Naive thymus-derived CD4-positive, alpha-beta T cell (primary cell): ENCODE measurements at regions not wholly inside any gene's neighbourhood (a gene's known extent, or its start where the extent isn't known, plus 50 kb on each side); places are given as distances from the start of the nearest gene placed in this dataset.
A peak's percentile ranks its signal among the peaks of the same experiment; 100 is the strongest.

ENCODE experiments used
- ATAC-seq: fragments of 150-1000 bp; cut with Tn5 transposase; 2 replicates; pipeline ENCODE4 v1.10.0; 2021; ENCODE audit warnings: mild to moderate bottlenecking, moderate library complexity
- CTCF ChIA-PET: fragments of 350-600 bp; sonication (Branson Sonifier 250); formaldehyde crosslinking; loops from one replicate; lab custom pipeline; 2021; ENCODE audit warnings: antibody characterized with exemption; lab: Charles Lee
- POLR2A ChIA-PET: fragments of 350-600 bp; sonication (Branson Sonifier 250); formaldehyde crosslinking; loops from one replicate; lab custom pipeline; 2021; ENCODE audit warnings: antibody characterized with exemption, inconsistent platforms; lab: Charles Lee
- DNase-seq, 9 donors: peaks; one replicate each; pipeline versions ENCODE4 v3.0.0 to v3.0.0-alpha.2; 2020 to 2022; ENCODE audit warnings: mixed read lengths in 1 of 9
- H3K27ac ChIP-seq: one replicate; pipeline ENCODE4 v1.7.0; 2013; ENCODE audit warnings: mild to moderate bottlenecking, low read depth, low read length, moderate library complexity
- H3K27me3 ChIP-seq, 2 donors: one replicate each; pipeline ENCODE4 v1.7.0; 2013; ENCODE audit warnings: low read length in 2 of 2, mild to moderate bottlenecking in 2 of 2, moderate library complexity in 2 of 2; ENCODE audit not compliant: control insufficient read depth in 2 of 2, insufficient read depth in 2 of 2
- H3K36me3 ChIP-seq, 3 experiments: 1 replicate in 2 of 3; 2 replicates in 1 of 3; pipeline ENCODE4 v1.7.0; 2013; ENCODE audit warnings: low read length in 3 of 3, mild to moderate bottlenecking in 3 of 3, moderate library complexity in 1 of 3; ENCODE audit not compliant: insufficient read depth in 3 of 3, control insufficient read depth in 2 of 3
- H3K4me1 ChIP-seq, 2 donors: one replicate each; pipeline ENCODE4 v1.7.0; 2013; ENCODE audit warnings: low read length in 2 of 2, mild to moderate bottlenecking in 2 of 2, moderate library complexity in 1 of 2; ENCODE audit not compliant: control insufficient read depth in 2 of 2, insufficient read depth in 2 of 2
- H3K4me3 ChIP-seq: 2 replicates; pipeline ENCODE4 v1.7.0; 2013; ENCODE audit warnings: mild to moderate bottlenecking, low read length
- H3K9me3 ChIP-seq, 3 experiments: 1 replicate in 2 of 3; 2 replicates in 1 of 3; pipeline ENCODE4 v1.7.0; 2013; ENCODE audit warnings: low read length in 3 of 3; ENCODE audit not compliant: control insufficient read depth in 2 of 3
- H3K27ac Mint-ChIP-seq, 9 donors: one replicate each; pipeline ENCODE4 v1.8.0; 2020 to 2022; ENCODE audit warnings: mixed read lengths in 9 of 9, mild to moderate bottlenecking in 8 of 9, moderate library complexity in 5 of 9, inconsistent platforms in 2 of 9
- H3K27me3 Mint-ChIP-seq, 5 donors: one replicate each; pipeline ENCODE4 v1.8.0; 2021 to 2022; ENCODE audit warnings: mixed read lengths in 5 of 5, mild to moderate bottlenecking in 1 of 5
- H3K36me3 Mint-ChIP-seq, 5 donors: one replicate each; pipeline ENCODE4 v1.8.0; 2020 to 2022; ENCODE audit warnings: mixed read lengths in 5 of 5, mild to moderate bottlenecking in 3 of 5, inconsistent platforms in 1 of 5
- H3K4me1 Mint-ChIP-seq, 7 donors: one replicate each; pipeline ENCODE4 v1.8.0; 2020 to 2022; ENCODE audit warnings: mixed read lengths in 7 of 7, mild to moderate bottlenecking in 3 of 7, inconsistent platforms in 1 of 7
- H3K4me3 Mint-ChIP-seq, 10 donors: one replicate each; pipeline ENCODE4 v1.8.0; 2020 to 2022; ENCODE audit warnings: mild to moderate bottlenecking in 10 of 10, mixed read lengths in 10 of 10, moderate library complexity in 6 of 10, inconsistent platforms in 2 of 10
- H3K9me3 Mint-ChIP-seq, 11 donors: one replicate each; pipeline ENCODE4 v1.8.0; 2020 to 2022; ENCODE audit warnings: mixed read lengths in 11 of 11, mild to moderate bottlenecking in 4 of 11, inconsistent platforms in 1 of 11, moderate library complexity in 1 of 11
- intact Hi-C, 2 donors: fragments of 100-400 bp; cut with micrococcal nuclease; formaldehyde crosslinking; loops; one replicate each; pipeline ENCODE4 v1.15.1; 2023

DNA sequence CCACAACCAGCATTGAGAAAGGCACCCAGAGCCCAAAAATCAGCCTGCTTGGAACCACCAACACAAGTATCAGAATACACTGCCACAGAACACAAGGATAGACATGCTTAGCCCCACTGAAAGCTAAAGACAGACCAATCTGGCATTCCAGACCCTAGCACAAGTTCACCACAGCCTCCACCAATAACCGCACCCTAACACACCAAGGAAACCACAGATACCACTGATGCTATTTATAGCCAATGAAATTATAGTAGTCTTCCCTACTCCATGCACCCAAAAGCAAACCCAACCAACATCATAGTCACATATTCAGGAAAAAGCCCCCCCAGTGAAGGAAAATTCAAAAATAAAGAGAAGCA, 83.9 kb upstream of the STT3B start:
- intact Hi-C loops: loop anchor here (1.0 to 10.0 kb wide), 3 partner anchors 478 to 681 kb away; no protein-coding TSS in a partner anchor
- ATAC-seq (no peak), DNase-seq (no peak)
- H3K27ac ChIP-seq: no peak overlapping the region
- H3K4me3 ChIP-seq: no peak overlapping the region
- no peaks in the 10 kb centered on the region for H3K27me3 ChIP-seq
- H3K36me3 ChIP-seq: no peaks in the 10 kb centered on the region
- Mint-ChIP-seq H3K9me3 (peaks cover 6 to 34% (median 14%) of the 10 kb centered on the region in 11 donors), H3K4me1 (peaks cover 11 to 27% (median 20%) of the 10 kb centered on the region in 7 donors), H3K27ac (peak overlapping the region in 1 of 9 donors; percentile 11), H3K36me3 (peaks cover 0 to 17% (median 4%) of the 10 kb centered on the region in 5 donors), H3K27me3 (peaks cover 0 to 2% (median 0%) of the 10 kb centered on the region in 5 donors), H3K4me3 (peak overlapping the region in 4 of 10 donors; percentile 0 to 42 (median 26))
- ChIA-PET CTCF (no interaction called here), POLR2A (interaction anchor here (0.7 kb wide), 1 partner anchor 84 kb away, joined by 3 read pairs; the partner anchor contains the start of gene STT3B)
- peaks cover 1 to 11% of the 10 kb centered on the region in 2 donors for H3K4me1 ChIP-seq
- H3K9me3 ChIP-seq: peaks cover 0 to 5% (median 0%) of the 10 kb centered on the region in 3 experiments

DNA sequence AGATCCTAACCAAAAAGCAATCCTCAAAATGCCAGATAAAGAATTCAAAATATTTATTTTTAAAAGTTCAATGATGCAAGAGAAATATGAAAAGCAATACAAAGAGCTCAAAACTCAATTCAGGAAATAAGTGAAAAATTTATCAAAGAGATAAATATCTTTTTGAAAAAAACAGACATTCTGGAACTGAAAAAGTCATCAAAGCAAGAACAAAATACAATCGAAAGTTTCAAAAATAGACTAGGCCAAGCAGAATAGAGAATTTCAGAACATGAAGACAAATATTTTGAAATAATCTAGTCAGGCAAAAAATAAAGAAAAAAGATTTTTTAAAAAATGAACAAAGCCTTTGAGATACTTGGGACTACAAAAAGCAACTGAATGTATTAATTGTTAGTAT, 83.4 kb upstream of the STT3B start:
- Mint-ChIP-seq H3K4me3 (peak overlapping the region in 2 of 10 donors; percentile 0 to 31), H3K9me3 (peaks cover 6 to 34% (median 14%) of the 10 kb centered on the region in 11 donors), H3K36me3 (peaks cover 0 to 17% (median 7%) of the 10 kb centered on the region in 5 donors), H3K4me1 (peaks cover 12 to 22% (median 15%) of the 10 kb centered on the region in 7 donors), H3K27me3 (peaks cover 0 to 2% (median 0%) of the 10 kb centered on the region in 5 donors), H3K27ac (no peak overlapping the region)
- ATAC-seq: no peak
- peaks cover 0 to 11% of the 10 kb centered on the region in 2 donors for H3K4me1 ChIP-seq
- intact Hi-C loops: loop anchor here (2.0 to 10.0 kb wide), 2 partner anchors 479 to 675 kb away; no protein-coding TSS in a partner anchor
- ChIA-PET CTCF (no interaction called here), POLR2A (interaction anchor here (0.7 kb wide), 1 partner anchor 84 kb away, joined by 3 read pairs; the partner anchor contains the start of gene STT3B)
- H3K9me3 ChIP-seq: peaks cover 0 to 5% (median 0%) of the 10 kb centered on the region in 3 experiments
- no peak overlapping the region for H3K27ac ChIP-seq
- no peaks in the 10 kb centered on the region for H3K27me3 ChIP-seq
- no peak overlapping the region for H3K4me3 ChIP-seq
- no peak for DNase-seq
- H3K36me3 ChIP-seq: no peaks in the 10 kb centered on the region

DNA sequence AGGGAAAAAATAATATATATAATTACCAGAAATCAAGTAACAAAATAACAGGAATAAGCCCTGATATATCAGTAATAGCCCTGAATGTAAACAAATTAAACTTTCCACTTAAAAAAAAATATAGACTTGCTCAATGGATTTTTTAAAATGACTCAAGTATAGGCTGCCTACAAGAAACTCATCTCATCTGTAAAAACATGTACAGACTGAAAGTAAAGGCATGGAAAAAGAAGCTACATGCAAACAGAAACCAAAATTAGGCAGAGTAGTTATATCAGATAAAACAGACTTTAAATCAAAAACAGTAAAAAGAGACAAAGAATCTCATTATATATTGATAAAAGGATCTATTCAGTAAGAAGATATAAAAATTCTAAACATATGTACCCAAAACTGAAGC, 82.4 kb upstream of the STT3B start:
- ChIA-PET POLR2A (no interaction called here), CTCF (interaction anchor here (0.7 kb wide), 1 partner anchor 128 kb away, joined by 4 read pairs; no protein-coding TSS in a partner anchor)
- no peak for ATAC-seq
- H3K27me3 ChIP-seq: no peaks in the 10 kb centered on the region
- H3K27me3 Mint-ChIP-seq: peaks cover 0 to 2% (median 0%) of the 10 kb centered on the region in 5 donors
- peaks cover 0 to 11% of the 10 kb centered on the region in 2 donors for H3K4me1 ChIP-seq
- peaks cover 10 to 19% (median 13%) of the 10 kb centered on the region in 7 donors for H3K4me1 Mint-ChIP-seq
- DNase-seq: no peak
- H3K36me3 ChIP-seq: no peaks in the 10 kb centered on the region
- intact Hi-C loops: no loop called here
- H3K27ac ChIP-seq: no peak overlapping the region
- peaks cover 0 to 17% (median 7%) of the 10 kb centered on the region in 5 donors for H3K36me3 Mint-ChIP-seq
- no peak overlapping the region for H3K27ac Mint-ChIP-seq
- H3K9me3 Mint-ChIP-seq: peaks cover 6 to 34% (median 14%) of the 10 kb centered on the region in 11 donors
- peaks cover 0 to 5% (median 0%) of the 10 kb centered on the region in 3 experiments for H3K9me3 ChIP-seq
- no peak overlapping the region for H3K4me3 Mint-ChIP-seq
- H3K4me3 ChIP-seq: no peak overlapping the region

DNA sequence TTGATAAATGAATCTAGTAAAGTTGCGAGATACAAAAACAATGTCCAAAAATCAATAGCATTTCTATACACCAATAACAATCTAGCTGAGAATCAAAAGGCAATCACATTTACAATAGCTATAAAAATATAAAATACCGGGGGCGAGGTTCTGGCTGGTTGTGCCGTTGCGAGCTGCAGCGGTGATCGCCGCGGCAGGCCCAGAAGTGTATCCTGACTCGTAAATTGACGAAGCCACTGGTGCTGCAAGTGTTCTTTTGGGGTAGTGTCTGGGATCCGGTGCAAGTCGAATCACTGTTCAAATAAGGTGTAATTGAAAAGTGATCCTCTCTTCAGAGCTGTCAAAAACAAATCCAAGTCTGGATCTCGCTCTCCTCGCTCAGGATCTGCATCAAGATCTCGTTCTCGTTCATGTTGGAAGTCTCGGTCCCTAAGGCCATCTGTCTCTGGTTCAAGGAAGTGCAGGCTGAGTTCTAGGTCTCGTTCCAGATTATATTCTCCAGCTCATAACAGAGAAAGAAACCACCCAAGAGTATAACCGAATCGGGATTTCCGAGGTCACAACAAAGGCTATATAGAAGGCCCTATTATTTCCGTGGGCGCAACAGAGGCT, 80.1 kb upstream of the STT3B start:
- H3K36me3 ChIP-seq: no peaks in the 10 kb centered on the region
- H3K27me3 Mint-ChIP-seq: peaks cover 0 to 2% (median 0%) of the 10 kb centered on the region in 5 donors
- H3K27ac Mint-ChIP-seq: peak overlapping the region in 1 of 9 donors; percentile 14
- DNase-seq: no peak
- CTCF ChIA-PET: no interaction called here
- H3K36me3 Mint-ChIP-seq: peaks cover 0 to 21% (median 7%) of the 10 kb centered on the region in 5 donors
- peaks cover 10 to 18% (median 14%) of the 10 kb centered on the region in 7 donors for H3K4me1 Mint-ChIP-seq
- peaks cover 0 to 11% of the 10 kb centered on the region in 2 donors for H3K4me1 ChIP-seq
- POLR2A ChIA-PET: no interaction called here
- H3K4me3 Mint-ChIP-seq: no peak overlapping the region
- H3K4me3 ChIP-seq: no peak overlapping the region
- H3K9me3 Mint-ChIP-seq: peaks cover 6 to 34% (median 14%) of the 10 kb centered on the region in 11 donors
- no peak for ATAC-seq
- no peak overlapping the region for H3K27ac ChIP-seq
- no peaks in the 10 kb centered on the region for H3K27me3 ChIP-seq
- intact Hi-C loops: no loop called here
- H3K9me3 ChIP-seq: peaks cover 0 to 5% (median 0%) of the 10 kb centered on the region in 3 experiments

DNA sequence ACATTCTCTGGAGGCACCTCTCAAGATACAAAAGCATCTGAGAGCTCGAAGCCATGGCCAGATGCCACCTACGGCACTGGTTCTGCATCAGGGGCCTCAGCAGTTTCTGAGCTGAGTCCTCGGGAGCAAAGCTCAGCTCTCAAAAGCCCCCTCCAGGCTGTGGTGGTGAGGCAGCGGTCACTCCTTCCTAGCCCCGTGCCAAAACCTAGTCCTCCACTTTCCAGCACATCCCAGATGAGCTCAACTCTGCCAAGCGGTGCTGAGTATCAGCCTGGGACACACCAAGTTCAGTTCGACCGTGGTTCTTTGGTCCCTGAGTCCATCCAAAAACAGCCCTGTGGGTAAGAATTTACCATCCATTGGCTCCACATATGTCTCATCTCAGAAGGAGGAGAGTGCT, 79.3 kb upstream of the STT3B start:
- peaks cover 8 to 16% (median 12%) of the 10 kb centered on the region in 7 donors for H3K4me1 Mint-ChIP-seq
- H3K4me3 ChIP-seq: no peak overlapping the region
- peaks cover 0 to 20% (median 7%) of the 10 kb centered on the region in 5 donors for H3K36me3 Mint-ChIP-seq
- POLR2A ChIA-PET: interaction anchor here (0.6 kb wide), 1 partner anchor 134 kb away, joined by 3 read pairs; no protein-coding TSS in a partner anchor
- DNase-seq (no peak), ATAC-seq (no peak)
- peaks cover 0 to 5% of the 10 kb centered on the region in 2 donors for H3K4me1 ChIP-seq
- CTCF ChIA-PET: interaction anchor here (0.6 kb wide), 1 partner anchor 310 kb away, joined by 5 read pairs; no protein-coding TSS in a partner anchor
- H3K9me3 Mint-ChIP-seq: peaks cover 6 to 33% (median 14%) of the 10 kb centered on the region in 11 donors
- no peak overlapping the region for H3K27ac ChIP-seq
- no peaks in the 10 kb centered on the region for H3K36me3 ChIP-seq
- H3K9me3 ChIP-seq: peaks cover 0 to 5% (median 0%) of the 10 kb centered on the region in 3 experiments
- H3K27me3 Mint-ChIP-seq: peaks cover 0 to 2% (median 0%) of the 10 kb centered on the region in 5 donors
- H3K27ac Mint-ChIP-seq: no peak overlapping the region
- no peak overlapping the region for H3K4me3 Mint-ChIP-seq
- H3K27me3 ChIP-seq: no peaks in the 10 kb centered on the region
- intact Hi-C loops: no loop called here

DNA sequence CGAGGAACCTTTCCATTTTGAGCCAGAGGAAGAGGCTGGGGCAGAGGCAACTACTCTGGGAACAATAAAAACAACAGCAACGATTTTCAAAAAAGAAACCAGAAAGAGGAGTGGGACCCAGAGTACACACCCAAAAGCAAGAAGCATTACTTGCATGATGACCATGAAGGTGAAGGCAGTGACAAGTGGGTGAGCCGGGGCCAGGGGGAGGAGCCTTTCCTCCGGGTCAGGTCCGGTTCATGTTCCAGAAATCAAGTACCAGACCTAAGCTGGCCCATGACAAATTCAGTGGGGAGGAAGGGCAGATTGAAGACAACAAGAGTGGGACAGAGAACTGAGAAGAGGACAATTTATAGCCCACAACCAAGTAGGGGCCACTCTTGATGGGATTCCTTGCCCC, 77.2 kb upstream of the STT3B start:
- Mint-ChIP-seq H3K4me1 (peaks cover 0 to 23% (median 10%) of the 10 kb centered on the region in 7 donors), H3K27me3 (peaks cover 0 to 2% (median 0%) of the 10 kb centered on the region in 5 donors), H3K9me3 (peaks cover 0 to 13% (median 2%) of the 10 kb centered on the region in 11 donors), H3K36me3 (peaks cover 0 to 9% (median 7%) of the 10 kb centered on the region in 5 donors), H3K4me3 (no peak overlapping the region), H3K27ac (peak overlapping the region in 1 of 9 donors; percentile 4)
- ATAC-seq (no peak), DNase-seq (no peak)
- H3K4me1 ChIP-seq: peaks cover 0 to 1% of the 10 kb centered on the region in 2 donors
- intact Hi-C loops: no loop called here
- no peaks in the 10 kb centered on the region for H3K36me3 ChIP-seq
- ChIA-PET POLR2A (interaction anchor here (0.5 kb wide), 1 partner anchor 1940 kb away, joined by 4 read pairs; no protein-coding TSS in a partner anchor), CTCF (interaction anchor here (0.7 to 1.4 kb wide), 2 partner anchors 8 to 209 kb away, joined by 3 to 5 read pairs; no protein-coding TSS in a partner anchor)
- no peak overlapping the region for H3K27ac ChIP-seq
- no peaks in the 10 kb centered on the region for H3K9me3 ChIP-seq
- no peak overlapping the region for H3K4me3 ChIP-seq
- no peaks in the 10 kb centered on the region for H3K27me3 ChIP-seq
